ENCODE measurements at regions not wholly inside any gene's neighbourhood (a gene's known extent, or its start where the extent isn't known, plus 50 kb on each side); places are given as distances from the start of the nearest gene placed in this dataset.

DNA sequence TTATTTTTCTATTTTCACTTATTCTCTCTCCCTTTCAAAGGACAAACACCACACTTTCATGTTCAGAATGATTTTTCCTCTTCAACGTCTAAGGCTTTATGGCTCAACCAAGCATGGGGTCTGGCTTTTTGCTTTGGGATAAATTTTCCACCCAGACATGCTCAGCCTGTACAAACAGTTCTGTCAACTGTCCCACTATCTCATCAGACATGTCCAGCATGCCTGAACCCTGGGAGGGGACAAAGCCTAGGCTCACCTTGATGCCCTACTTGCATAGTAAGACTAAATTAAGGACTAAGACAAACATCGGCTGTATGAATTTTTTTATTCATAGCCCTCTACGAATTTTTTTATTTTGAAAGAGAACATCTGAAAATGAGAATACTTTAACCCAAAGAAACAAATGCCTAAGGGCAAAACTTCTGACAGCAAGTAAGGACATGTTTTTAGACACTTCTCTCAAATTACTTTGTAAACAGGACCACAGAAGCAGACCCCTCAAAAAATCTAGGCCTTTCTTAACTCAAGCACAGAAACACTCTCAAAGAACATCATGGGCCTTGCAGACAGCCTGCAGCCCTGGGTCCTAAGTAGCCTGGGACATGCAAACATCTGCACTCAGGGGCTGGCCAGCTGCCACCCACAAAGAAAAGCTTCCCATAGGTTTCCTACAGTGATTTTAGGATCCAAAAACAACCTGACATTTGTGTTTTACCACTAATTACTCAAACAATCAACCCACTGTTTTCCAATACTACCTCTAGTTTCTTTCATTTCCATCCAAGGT lies 72.3 kb upstream of the PALMD start:
- no peak for DNase-seq

DNA sequence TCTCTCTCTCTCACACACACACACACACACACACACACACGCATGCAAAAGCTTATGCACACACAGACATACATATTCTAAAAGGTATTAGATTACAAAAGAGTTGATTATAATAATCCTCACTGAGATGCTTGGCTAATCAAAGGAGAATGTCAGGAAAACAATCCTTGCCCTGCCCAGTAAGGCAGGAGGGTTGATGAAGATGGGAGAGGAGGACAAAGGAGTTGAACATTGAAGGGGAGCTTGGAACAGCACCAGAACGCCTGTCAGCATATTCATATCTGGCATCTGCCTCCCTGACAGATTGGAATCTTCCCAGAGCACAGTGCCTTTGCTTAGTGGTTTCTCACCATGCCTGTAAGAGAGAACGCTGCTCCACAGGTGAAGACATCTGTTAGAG lies 68.6 kb upstream of the PALMD start:
- no peak for DNase-seq

DNA sequence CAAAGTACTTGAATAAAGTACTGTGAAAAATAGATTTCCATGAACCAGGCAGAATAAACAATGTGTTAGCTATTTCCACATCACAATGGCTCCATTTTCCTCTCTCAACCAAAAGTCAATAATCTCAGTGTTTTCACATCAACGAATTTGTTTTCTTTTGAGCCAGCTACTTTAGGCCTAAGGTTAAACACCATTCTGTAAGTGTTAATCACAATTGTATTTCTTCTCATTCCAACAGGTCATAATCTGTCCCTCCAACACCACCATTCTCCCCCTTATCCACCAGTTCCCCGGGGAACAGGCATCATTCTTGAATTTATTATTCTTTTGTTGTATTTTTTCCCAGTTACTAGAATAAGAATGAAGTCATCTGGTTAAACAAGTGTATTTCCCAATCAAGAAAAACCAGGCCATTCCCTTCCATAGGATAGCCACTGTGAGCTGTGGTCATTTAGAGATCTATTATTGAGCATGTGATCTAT lies 66.2 kb upstream of the PALMD start:
- DNase-seq: peak; percentile 52

DNA sequence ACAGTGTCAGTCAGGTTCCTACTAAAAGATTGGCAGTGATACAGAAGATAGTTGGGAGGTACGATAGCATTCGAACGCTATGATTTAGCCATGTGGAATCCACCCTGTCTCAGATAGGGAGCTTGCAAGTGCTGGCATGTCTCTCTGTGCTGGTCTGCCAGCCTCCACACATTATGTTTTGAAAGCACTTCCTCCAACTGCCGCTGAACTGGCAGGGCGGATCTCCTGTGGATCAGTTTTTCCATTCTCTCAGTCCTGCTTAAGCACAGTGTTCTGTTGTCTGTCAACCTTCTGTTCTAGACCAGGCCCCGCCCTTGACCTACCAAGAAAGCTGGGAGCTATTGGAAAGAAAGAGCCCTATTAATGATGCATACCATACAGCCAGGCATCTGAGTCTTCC lies 65.5 kb upstream of the PALMD start:
- no peak for DNase-seq

DNA sequence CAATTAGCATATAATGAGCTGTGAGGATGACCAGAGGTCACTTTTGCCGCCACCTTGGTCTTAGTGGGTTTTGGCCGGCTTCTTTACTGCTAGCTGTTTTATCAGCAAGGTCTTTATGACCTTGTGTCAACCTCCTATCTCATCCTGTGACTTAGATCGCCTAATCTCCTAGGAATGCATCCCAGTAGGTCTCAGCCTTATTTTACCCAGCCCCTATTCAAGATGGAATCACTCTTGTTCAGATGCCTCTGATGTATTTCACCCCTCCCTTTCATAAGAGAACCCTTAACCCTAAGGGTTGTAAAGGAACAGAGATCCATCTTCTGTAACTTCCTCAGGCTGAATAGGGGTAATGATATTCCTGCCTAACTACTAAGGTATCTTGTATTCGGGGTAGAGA lies 58.9 kb upstream of the PALMD start:
- DNase-seq: no peak

DNA sequence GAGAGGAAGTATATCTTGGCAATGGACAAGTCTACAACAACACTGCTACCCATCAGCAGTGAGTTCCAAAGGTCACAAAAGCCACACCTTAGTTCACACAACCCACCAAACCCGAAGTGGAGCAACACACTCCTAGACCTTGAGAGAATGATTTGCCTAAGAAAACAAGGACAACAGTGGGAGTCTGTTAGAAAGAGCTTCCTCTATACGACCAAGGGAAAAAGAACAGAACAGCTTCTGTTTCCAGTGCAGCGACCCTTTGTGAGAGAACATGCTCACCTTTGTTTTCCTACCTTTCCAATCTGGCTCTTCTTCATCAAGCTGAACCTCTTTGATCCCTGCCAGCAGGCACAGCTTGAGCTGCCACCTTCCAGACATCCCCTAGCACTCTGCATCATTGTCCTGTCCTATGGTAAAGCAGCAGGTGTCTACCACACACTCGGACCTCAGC lies 56.7 kb upstream of the PALMD start:
- no peak for DNase-seq

DNA sequence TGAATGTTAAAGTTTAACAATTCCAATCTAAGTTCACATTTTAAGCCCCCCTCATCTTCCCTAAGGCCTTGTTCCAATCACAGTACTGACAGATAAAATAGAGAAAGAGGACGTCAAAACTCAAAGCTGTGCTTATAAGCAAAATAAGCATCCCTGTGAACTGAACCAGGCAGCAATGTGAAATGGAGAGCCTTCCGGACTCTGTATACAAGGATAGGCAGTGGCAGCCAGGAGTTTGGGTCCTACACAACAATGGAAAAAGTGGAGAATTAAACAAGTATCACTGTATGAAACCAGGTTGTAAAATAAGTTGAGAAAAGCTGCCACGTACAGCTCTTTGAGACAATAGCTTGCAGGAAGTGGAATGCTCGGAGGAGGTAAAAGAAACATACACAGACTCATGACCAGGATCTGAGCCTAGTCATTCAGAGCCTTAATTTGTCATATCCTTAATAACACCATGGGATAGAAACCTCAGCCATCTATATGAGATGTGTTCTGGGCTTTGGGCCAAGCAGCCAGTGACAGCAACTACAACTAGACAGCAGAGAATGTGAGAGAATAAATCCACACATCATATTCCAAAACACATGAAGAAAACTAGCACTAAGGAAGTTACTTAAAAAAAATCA lies 55.2 kb upstream of the PALMD start:
- DNase-seq: peak; percentile 99

DNA sequence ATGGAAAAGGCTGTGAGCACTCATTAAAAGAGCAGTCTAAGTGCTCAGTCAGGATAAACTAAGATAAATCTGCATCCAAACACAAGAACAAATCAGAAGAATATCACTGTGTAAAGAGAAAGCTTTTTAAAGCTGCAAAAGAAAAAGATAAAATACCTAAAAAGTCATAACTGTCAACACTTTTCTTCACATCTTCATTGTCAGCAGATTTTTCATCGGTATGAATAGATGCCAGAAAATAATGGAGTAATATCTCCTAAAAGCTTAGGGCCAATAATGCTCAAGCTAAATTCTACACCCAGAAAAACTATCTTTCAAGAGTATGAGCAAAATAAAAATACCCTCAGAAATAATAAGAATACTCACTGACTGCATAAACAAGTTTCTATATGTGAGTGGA lies 54.0 kb upstream of the PALMD start:
- no peak for DNase-seq

DNA sequence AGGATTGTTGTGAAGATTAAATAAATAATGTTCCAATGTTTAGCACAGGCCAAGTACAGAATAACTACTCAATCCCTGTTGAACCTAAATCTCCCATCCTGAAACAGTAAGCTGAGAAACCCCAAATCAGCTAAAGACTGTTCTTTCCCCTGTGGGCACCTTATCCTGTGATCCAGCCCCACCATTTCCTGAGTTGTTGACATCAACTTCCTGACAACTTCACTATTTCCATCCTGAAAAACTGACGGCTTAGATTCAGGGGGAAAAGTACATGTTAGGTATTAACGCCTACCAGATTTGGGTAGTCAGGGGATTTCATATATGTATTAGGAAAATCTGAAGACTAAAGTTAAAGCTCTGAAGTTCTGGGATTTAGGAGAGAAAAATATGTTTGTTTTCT lies 51.7 kb upstream of the PALMD start:
- no peak for DNase-seq

DNA sequence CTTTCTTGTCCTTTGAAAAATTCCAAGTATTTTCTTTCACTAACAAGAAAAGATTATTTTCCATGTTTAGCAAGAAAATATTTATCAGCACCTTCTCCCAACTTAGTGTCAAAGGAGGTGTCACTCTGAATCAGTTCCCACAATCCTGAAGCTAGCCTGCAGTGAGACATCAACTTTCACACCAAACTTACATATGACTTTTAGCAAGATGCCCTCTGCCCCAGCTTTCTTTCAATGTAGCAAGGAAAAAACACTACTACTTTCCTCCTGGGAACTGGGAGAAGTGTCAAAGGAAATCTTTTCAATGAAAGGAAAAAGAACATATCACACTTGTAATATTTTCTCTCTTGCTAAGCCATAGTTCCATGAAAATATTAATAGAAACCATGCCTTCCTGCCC lies 50.9 kb upstream of the PALMD start:
- no peak for DNase-seq

DNA sequence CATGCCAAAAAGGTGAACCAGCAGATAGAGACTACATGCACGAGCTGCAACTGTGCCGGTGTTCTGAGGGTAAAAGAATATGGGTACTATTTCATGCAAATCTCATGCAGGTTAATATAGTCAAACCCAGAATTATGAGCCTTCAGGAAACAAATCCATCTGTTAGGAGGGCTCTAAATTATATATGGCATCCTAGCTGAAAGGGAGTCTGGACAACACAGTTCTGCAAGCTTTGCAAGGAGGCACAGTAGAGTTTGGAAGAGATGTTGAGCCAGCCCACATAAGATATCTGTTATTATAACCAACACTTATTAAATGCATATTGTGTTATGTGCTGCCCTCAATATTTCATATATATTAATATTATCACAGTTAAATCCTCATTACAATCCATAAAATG lies 50.5 kb upstream of the PALMD start:
- DNase-seq: no peak

All from fibroblast of skin of back (primary cell).